Astrocyte of the cerebellum (primary cell): ENCODE measurements at regions not wholly inside any gene's neighbourhood (a gene's known extent, or its start where the extent isn't known, plus 50 kb on each side); places are given as distances from the start of the nearest gene placed in this dataset.

Experiments
- DNase-seq: peaks from one replicate; pipeline ENCODE4 v3.0.0-alpha.2; 2011; ENCODE audit warnings: low read depth
- H3K4me3 ChIP-seq: 2 replicates; pipeline ENCODE4 v1.5.1; 2011; ENCODE audit warnings: mild to moderate bottlenecking, low read depth, low read length, moderate library complexity
- in situ Hi-C: cut with HindIII; loops from 2 replicates; pipeline ENCODE4 v1.10.0; 2017; ENCODE audit warnings: low sequenced_read_pairs
- TF ChIP-seq, protein P1 (sequence below): IDR thresholded peaks from 2 replicates; pipeline ENCODE4 v1.5.1; 2012; ENCODE audit warnings: low read length, low read depth, moderate library complexity, mild to moderate bottlenecking; ENCODE audit errors: missing control alignments

DNA sequence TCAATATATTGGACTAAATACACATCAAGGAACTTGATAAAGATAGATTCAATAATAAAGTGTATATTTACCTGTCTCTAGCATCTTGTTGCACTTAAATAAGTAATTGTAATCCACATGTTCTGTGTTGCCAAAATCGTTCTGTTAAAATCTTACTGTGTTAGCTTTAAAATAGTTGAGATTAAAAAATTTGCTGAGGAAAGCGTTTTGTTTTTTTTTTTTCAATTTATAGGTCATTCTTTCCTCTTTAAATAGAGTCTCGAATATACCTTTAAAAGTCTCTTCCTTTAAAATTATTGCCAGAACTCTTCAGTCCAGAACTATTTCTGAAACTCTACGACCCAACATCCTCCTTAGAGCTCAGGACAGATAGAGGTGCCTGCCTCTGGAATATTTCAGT lies 195.6 kb upstream of the OPRM1 start:
- TF ChIP-seq, protein P1, sequence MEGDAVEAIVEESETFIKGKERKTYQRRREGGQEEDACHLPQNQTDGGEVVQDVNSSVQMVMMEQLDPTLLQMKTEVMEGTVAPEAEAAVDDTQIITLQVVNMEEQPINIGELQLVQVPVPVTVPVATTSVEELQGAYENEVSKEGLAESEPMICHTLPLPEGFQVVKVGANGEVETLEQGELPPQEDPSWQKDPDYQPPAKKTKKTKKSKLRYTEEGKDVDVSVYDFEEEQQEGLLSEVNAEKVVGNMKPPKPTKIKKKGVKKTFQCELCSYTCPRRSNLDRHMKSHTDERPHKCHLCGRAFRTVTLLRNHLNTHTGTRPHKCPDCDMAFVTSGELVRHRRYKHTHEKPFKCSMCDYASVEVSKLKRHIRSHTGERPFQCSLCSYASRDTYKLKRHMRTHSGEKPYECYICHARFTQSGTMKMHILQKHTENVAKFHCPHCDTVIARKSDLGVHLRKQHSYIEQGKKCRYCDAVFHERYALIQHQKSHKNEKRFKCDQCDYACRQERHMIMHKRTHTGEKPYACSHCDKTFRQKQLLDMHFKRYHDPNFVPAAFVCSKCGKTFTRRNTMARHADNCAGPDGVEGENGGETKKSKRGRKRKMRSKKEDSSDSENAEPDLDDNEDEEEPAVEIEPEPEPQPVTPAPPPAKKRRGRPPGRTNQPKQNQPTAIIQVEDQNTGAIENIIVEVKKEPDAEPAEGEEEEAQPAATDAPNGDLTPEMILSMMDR, result no peak
- no peak overlapping the region for H3K4me3 ChIP-seq
- in situ Hi-C loops, result no loop called here
- DNase-seq, result no peak

DNA sequence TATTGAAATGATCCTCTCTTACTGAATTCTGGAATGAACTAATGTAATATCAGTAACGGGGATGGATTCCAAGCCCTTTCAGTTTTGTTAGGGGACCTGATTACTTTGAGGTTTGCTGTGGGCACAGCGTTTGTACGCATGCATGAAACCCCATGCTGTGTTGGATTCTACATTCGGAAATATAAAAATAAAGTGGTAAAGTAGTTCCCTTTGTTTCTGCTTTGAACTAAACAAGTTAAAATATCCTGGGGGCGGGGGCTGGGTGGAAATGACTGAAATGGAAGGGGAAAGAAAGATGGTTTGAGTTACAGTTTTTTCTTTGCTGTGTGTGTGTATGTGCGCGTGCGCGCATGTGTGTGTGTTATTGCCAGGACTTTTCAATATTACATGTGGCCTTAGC lies 196.5 kb upstream of the OPRM1 start:
- DNase-seq, result no peak
- H3K4me3 ChIP-seq, result no peak overlapping the region
- in situ Hi-C loops, result no loop called here
- TF ChIP-seq, protein P1, result no peak

DNA sequence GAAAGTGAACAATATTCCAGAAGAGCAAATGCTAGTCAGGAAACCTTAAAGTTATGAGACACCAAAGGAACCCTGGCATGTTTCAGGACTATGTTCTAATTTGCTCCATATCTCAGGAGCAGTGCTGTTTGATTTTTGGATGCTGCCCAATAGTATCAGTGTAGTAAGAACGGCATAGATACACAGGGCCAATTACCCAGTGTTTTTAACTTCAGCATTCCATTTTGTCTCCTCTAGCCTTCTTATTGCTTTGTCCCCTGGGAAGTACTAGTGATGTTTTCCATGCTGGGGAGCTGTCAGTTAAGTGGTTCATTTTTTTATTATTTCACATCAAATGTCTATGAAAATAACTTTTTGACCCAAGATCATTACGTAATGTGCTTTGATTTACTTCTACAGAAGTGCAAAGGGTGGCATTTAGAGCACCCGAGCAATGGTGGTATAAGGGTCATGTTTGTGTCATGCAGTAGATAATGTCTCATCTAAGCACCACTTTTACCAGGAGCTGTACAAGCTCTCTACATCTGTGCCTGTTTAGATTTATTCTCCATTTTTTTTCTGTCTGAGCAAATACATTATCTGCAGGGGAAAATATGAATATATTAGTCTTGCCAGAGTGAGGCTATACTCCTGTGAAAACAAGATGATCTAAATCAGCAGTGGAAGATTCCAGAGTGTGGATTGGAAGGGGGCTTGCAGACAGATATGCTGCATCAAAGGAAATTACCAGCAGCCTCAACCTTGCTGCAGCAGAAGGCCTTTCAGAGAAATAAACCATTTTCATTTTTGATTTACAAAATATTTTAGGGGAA lies 198.8 kb upstream of the OPRM1 start:
- no peak for DNase-seq
- in situ Hi-C loops, result no loop called here
- no peak overlapping the region for H3K4me3 ChIP-seq
- TF ChIP-seq, protein P1, result no peak

DNA sequence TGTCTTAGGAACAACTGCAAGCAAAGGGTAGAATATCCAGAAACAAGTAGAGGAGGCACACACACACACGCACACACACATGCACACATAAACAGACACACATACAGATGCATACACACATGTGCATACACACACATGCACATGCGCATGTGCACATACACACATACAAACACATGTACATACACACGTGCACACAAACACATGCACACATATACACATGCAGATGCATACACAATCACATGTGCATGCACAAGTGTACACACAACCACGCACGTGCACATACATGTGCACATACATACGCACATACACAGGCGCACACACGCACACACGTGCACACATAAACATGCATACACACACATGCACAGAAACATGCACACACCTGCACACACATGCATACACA lies 206.5 kb upstream of the OPRM1 start:
- in situ Hi-C loops, result no loop called here
- TF ChIP-seq, protein P1, result no peak
- H3K4me3 ChIP-seq, result no peak overlapping the region
- DNase-seq, result no peak

DNA sequence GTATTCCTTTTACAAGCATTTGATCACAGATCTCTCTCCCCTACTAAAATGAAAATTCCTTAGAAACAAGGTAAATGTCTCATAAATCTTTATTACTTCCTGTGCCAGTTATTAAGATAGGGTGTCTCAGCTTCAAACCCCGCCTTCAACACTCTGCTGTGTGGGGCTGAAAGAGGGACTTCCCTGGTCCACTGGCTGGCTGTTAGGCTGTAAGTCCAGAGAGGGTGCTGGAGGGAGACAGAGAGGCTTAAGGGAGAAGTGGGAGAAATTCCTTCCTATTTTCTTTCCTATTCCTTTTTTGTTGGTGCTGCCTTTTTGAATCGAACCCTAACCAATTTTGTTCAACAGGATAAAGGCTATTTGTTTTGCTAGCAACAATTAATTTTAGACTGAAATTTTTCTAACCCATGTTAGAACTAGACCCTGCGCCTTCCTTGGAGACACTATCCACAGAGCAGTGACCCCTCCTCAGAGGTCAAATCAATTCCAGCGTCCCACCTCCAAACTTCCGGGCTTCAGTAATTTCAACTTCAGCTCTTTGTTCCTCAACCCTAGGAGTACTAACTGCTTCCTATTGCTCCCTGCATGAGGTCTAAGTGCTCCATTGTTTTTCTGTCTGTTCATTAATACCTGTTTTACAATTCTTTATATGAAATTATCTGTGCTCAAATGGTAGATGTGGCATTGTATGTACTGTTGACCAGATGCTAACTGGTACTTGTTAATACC lies 207.5 kb upstream of the OPRM1 start:
- H3K4me3 ChIP-seq, result no peak overlapping the region
- TF ChIP-seq, protein P1, result no peak
- in situ Hi-C loops, result no loop called here
- no peak for DNase-seq

DNA sequence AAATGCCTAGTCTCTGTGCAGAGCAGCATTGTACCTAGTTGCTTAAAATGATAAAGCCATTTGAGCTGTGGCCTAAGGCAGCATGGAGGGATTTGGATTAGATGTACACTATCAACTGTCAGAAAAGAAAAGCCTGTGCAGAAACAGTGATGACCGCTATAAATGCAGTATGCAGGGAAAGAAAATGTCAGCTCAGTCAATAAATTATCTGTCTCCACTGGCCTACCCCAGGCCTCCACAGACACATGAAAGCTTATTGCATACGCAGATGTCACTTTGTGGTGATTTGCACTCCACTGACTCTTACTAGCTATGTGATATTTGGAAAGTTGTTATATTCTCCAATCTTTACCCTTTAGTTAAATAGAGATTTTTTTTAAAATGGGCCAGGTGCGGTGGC lies 221.9 kb upstream of the OPRM1 start:
- no peak for DNase-seq
- TF ChIP-seq, protein P1, result no peak
- in situ Hi-C loops, result no loop called here
- no peak overlapping the region for H3K4me3 ChIP-seq
